Panc1 (cell line): ENCODE measurements at regions not wholly inside any gene's neighbourhood (a gene's known extent, or its start where the extent isn't known, plus 50 kb on each side); places are given as distances from the start of the nearest gene placed in this dataset.

Experiments used
- ATAC-seq: fragments of 200-7000 bp; cut with Tn5 transposase; 2 replicates; pipeline ENCODE4 v1.9.1; 2020; ENCODE audit warnings: mild to moderate bottlenecking, moderate library complexity
- BruUV-seq: library from RNA; stranded (reverse); fragments of 400-500 nt; replicated peaks from 2 replicates; lab custom pipeline; 2021; lab: Mats Ljungman, UMichigan
- CTCF ChIA-PET: fragments of 300-600 bp; sonication (Branson Sonifier 250); formaldehyde crosslinking; loops from one replicate; lab custom pipeline; 2022; ENCODE audit warnings: antibody characterized with exemption; lab: Charles Lee
- POLR2A ChIA-PET: fragments of 300-600 bp; sonication (Branson Sonifier 250); formaldehyde crosslinking; loops from one replicate; lab custom pipeline; 2022; ENCODE audit warnings: antibody characterized with exemption; lab: Charles Lee
- DNase-seq: peaks from one replicate; pipeline ENCODE4 v3.0.0-alpha.2; 2010; ENCODE audit warnings: low read depth, low spot score
- H3K27ac ChIP-seq: 2 replicates; pipeline ENCODE4 v1.5.1; 2011; ENCODE audit warnings: mild to moderate bottlenecking, low read length, inconsistent platforms
- H3K27me3 ChIP-seq: fragments of 200-500 bp; sonication (Bioruptor generic); 2 replicates; pipeline ENCODE4 v1.6.0; 2014; ENCODE audit warnings: low read length, inconsistent platforms; ENCODE audit not compliant: control insufficient read depth, insufficient read depth
- H3K36me3 ChIP-seq: fragments of 200-500 bp; sonication (Bioruptor generic); 2 replicates; pipeline ENCODE4 v1.5.1; 2014; ENCODE audit warnings: inconsistent platforms, mild to moderate bottlenecking, low read length, moderate library complexity; ENCODE audit not compliant: control insufficient read depth, insufficient read depth
- H3K4me1 ChIP-seq: 2 replicates; pipeline ENCODE4 v1.5.1; 2011; ENCODE audit warnings: inconsistent platforms, mild to moderate bottlenecking, low read length, moderate library complexity; ENCODE audit not compliant: control insufficient read depth, insufficient read depth
- H3K4me3 ChIP-seq, 2 experiments: 2 replicates each; pipeline ENCODE4 v1.5.1; 2011 to 2012; ENCODE audit warnings: low read depth in 2 of 2, low read length in 2 of 2, mild to moderate bottlenecking in 2 of 2, inconsistent platforms in 1 of 2, moderate library complexity in 1 of 2
- H3K9me3 ChIP-seq: fragments of 200-500 bp; sonication (Bioruptor generic); 2 replicates; pipeline ENCODE4 v1.5.1; 2014; ENCODE audit warnings: low read depth, mild to moderate bottlenecking, inconsistent platforms, low read length, moderate library complexity; ENCODE audit not compliant: control insufficient read depth, insufficient read depth
- CTCF ChIP-seq: fragments of 450-650 bp; IDR thresholded peaks from 2 replicates; pipeline ENCODE4 v1.5.1; 2017; ENCODE audit warnings: mild to moderate bottlenecking
- POLR2AphosphoS5 ChIP-seq: IDR thresholded peaks from 2 replicates; pipeline ENCODE4 v1.6.1; 2012; ENCODE audit warnings: mild to moderate bottlenecking, low read depth, low read length, moderate library complexity
- REST ChIP-seq, 2 experiments: IDR thresholded peaks; 2 replicates each; pipeline ENCODE4 v1.6.1; 2011 to 2012; ENCODE audit warnings: low read depth in 2 of 2, control low read depth in 1 of 2, low read length in 1 of 2, mild to moderate bottlenecking in 1 of 2, moderate library complexity in 1 of 2; ENCODE audit not compliant: insufficient read depth in 1 of 2
- SIN3A ChIP-seq: IDR thresholded peaks from 2 replicates; pipeline ENCODE4 v1.6.1; 2012; ENCODE audit warnings: low read depth, mild to moderate bottlenecking, low read length, moderate library complexity, borderline replicate concordance; ENCODE audit not compliant: insufficient read depth
- TCF7L2 ChIP-seq: IDR thresholded peaks from 2 replicates; pipeline ENCODE4 v1.6.1; 2011; ENCODE audit warnings: mild to moderate bottlenecking, low read depth, low read length, inconsistent platforms
- in situ Hi-C: cut with HindIII; loops from 2 replicates; pipeline ENCODE4 v1.10.0; 2016; ENCODE audit warnings: low sequenced_read_pairs, low pct_unique_long_range_greater_than_20kb
- intact Hi-C: fragments of 100-400 bp; cut with micrococcal nuclease; formaldehyde crosslinking; loops from one replicate; pipeline ENCODE4 v1.10.0; 2022; ENCODE audit not compliant: unreplicated experiment

- Histone ChIP-seq H3K9me3 (no peaks in the 10 kb centered on the region), H3K4me3 (no peak overlapping the region), H3K27ac (no peak overlapping the region), H3K36me3 (no peaks in the 10 kb centered on the region), H3K27me3 (peaks cover 2% of the 10 kb centered on the region; the same call in 1 of the 2 replicates), H3K4me1 (no peaks in the 10 kb centered on the region)
- in situ Hi-C loops (no loop called here), intact Hi-C loops (no loop called here)
- ChIA-PET POLR2A (no interaction called here), CTCF (no interaction called here)
- TF ChIP-seq POLR2AphosphoS5 = no peak
- no peak for TF ChIP-seq SIN3A
- no peak for TF ChIP-seq CTCF
- TF ChIP-seq TCF7L2 = no peak
- TF ChIP-seq REST (IDR thresholded peaks at IDR 0.05; ENCODE audit: insufficient read depth in 1 of 2, low read depth in 2 of 2, low read length in 1 of 2) = no peak
- no peak for ATAC-seq
- no TSS peak for BruUV-seq
- no peak for DNase-seq
Observed at GRCh38 chr6:33933101-33933500, 129.3 kb upstream of the MLN start.

- no TSS peak for BruUV-seq
- no peaks in the 10 kb centered on the region for H3K9me3 ChIP-seq
- ChIA-PET POLR2A (no interaction called here), CTCF (interaction anchor here (0.9 kb wide), 1 partner anchor 30 kb away, joined by 3 read pairs; no protein-coding TSS in a partner anchor)
- no peak overlapping the region for H3K27ac ChIP-seq
- intact Hi-C loops (no loop called here), in situ Hi-C loops (no loop called here)
- no peak overlapping the region for H3K4me3 ChIP-seq
- no peaks in the 10 kb centered on the region for H3K4me1 ChIP-seq
- no peak for DNase-seq
- TF ChIP-seq POLR2AphosphoS5 (no peak), REST (IDR thresholded peaks at IDR 0.05; ENCODE audit: insufficient read depth in 1 of 2, low read depth in 2 of 2, low read length in 1 of 2) (no peak), SIN3A (no peak), CTCF (no peak), TCF7L2 (no peak)
- H3K36me3 ChIP-seq = no peaks in the 10 kb centered on the region
- ATAC-seq = no peak
- H3K27me3 ChIP-seq = peaks cover 2% of the 10 kb centered on the region; the same call in 1 of the 2 replicates
Observed at GRCh38 chr6:33931799-33932198, 128.0 kb upstream of the MLN start.
